ENCODE measurements at regions not wholly inside any gene's neighbourhood (a gene's known extent, or its start where the extent isn't known, plus 50 kb on each side); places are given as distances from the start of the nearest gene placed in this dataset.

- TF ChIP-seq CTCF (IDR thresholded peaks at IDR 0.05) = no peak
- no peak for TF ChIP-seq POLR2AphosphoS5 (IDR thresholded peaks at IDR 0.05)
- TF ChIP-seq POLR2A (IDR thresholded peaks at IDR 0.05) = no peak
These were observed 650.3 kb upstream of the ADARB2 start for GRCh38 chr10:2387672-2388071.
